T-helper 1 cell (primary cell): ENCODE measurements at regions not wholly inside any gene's neighbourhood (a gene's known extent, or its start where the extent isn't known, plus 50 kb on each side); places are given as distances from the start of the nearest gene placed in this dataset.

Source experiments
- DNase-seq, 5 donors: peaks; one replicate each; pipeline ENCODE4 v3.0.0-alpha.2; 2012 to 2020

DNA sequence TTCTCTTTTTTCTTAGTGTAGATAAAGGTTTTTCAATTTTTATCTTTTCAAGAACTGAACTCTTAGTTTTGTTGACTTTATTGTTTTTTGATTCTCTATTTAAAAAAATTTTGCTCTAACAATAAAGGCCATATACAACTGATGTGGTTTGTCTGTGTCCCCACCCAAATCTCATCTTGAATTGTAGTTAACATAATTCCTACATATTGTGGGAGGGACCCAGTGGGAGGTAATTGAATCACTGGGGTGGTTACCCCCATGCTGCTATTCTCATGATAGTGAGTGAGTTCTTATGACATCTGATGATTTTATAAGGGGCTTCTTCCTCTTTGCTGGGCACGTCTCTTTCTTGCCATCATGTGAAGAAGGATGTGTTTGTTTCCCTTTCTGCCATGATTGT lies 199.8 kb downstream of the DHX35 start:
- no peak for DNase-seq

DNA sequence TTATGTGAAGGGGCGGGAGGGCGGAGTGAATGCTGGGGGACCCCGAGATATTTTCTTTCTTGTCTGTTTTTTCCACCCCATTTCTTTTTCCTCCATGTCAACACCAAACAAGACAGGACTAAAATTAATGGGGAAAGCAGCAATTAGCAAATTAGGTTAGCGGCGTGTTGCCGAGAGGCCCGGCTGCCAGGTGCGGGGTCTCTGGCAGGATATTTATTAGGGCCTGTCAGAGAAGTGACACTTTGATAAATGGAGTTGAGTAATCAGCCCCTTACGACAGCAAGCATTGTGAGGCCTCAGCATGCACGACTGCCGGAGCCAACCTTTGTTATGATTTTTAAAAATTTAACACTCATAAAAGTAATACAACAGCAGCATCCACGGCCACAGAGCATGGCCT lies 193.8 kb downstream of the DHX35 start:
- no peak for DNase-seq

DNA sequence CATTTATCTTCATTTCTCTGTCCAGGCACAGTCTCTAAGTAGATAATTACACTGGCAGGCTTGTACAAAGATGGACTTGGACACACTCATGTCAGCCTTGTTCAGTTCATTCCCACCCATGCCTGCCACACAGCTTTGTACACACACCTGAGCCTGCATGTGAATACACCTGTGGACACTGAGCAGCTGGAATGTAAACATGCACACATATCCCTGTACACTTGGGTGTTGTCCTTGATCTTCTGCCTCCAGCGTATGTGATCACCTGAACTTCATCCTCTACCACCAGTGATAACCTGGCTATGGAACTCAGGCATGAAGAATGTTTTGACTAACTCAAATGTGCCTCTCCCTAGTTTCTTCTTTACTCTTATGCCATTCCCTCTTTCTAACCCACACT lies 190.6 kb downstream of the DHX35 start:
- DNase-seq: no peak

DNA sequence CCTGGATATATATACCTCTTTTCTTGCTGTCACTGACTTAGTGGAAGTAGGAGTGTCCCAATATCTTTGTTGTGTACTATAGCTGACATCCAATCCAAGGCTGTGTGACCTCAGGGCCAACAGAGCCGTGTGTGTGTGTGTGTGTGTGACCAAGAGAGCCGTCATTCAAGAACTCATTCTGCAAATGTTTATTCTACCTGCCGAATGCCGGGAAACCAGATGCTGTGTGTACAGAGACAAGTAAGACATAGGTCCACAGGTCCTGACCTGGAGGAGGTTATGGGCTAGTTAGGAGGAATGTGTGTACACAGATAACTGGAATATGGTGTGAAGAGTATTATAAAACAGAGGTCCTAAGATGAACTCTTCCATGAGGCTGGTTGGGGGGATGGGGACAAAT lies 190.0 kb downstream of the DHX35 start:
- DNase-seq: no peak

DNA sequence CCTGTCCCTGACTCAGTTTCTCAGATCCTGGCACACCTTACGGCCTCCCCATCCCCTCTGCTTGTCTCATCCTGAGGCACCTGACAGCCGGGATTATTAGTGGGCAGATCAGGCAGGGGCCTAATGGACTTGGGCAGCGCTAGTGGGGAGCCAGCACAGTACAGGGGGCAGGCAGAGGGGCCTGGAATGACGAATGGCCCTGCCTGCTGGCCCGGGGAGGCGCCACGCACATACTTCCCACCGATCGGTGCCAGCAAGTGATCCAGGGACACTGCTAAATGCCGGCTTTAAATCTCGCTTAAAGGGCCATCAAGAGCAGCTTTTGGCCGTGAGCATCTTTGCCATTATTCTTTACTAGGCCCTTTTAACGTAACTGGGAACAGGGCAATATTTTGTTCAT lies 188.4 kb downstream of the DHX35 start:
- no peak for DNase-seq

DNA sequence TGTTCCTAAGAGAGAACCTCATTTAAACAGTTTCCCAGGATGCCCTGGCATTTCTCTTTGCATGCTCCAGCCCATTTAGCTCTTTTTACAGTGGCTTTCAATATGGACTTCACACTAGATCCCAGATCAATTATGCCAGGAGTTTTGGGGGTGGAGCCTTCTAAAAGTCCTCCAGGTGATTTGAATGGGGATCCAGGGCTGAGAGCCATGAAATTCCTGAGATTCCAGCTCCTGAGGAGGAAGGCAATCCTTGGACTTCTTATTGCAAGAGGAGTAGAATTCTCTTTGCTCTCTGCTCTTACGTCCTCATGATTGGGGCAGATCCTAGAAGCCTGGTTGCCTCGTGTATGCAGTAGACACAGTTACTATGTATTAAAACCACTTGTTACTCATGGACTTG lies 184.2 kb downstream of the DHX35 start:
- no peak for DNase-seq

DNA sequence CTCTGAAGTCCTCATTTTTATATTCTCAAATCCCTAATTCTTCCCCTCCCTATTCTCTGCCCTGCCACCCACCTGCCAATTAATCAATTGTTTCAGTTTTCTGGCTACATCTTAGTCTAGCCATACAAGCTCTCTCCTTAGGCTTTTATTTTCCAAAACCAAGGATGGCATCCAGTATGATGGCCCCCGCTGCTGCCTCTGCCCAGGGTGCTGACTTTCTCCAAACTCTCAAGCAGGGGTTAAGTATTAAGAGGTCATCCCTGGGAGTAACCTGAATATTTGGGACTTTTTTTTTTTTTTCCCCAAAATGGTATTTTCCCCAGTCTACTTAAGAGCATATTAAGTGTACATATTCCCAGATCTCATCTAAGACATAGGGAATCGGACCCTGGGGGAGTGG lies 183.8 kb downstream of the DHX35 start:
- no peak for DNase-seq

DNA sequence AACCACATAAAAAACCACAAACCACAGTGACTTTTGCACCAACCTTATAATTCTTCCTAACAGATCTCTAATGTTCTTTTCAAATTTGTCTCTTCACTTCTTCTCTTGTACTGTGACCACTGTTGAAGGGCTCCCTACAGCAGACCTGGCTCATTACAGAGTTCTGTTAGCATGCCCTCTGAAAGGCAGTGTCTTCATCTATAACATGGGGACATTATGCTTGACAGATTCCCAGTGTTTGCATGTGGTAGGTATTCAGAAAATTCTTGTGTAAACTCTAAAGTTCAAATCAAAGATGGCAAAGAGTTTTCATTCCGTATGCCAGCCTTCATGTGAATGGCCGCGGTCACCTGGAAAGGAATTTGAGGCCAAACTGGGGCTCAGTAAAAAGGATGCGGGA lies 182.6 kb downstream of the DHX35 start:
- DNase-seq: no peak

DNA sequence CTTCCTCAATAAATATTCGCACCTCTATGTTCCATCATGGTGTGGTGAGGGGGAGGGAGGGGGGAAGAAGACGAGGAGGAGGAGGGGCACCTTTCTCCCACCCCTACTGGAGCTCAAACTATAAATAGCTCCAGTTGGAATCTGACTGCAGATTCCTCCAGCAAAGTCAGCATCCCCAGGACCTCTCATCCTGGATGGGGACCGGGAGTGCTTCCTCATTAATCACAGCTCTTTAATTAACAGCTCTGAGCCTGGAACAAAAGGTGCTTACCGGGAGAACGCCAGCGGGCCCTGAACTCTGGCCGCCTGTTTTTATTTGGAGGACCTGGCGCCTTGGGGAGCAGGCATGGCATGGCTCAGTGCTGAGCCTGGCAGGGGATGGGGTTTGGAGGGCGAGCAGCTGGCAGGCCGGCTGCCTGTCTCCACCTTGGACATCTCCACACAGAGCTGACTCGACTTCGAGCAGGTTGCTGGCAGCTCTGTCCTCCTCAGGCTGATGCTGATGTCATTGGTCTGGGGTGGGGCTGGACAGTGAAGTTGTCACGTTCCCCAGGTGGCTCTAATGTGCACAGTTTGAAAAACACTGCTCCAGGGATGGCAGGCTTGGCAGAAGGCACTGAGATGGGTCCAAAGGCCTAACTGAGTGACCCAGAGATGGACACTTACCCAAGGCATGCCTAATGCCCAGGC lies 180.4 kb downstream of the DHX35 start:
- no peak for DNase-seq

DNA sequence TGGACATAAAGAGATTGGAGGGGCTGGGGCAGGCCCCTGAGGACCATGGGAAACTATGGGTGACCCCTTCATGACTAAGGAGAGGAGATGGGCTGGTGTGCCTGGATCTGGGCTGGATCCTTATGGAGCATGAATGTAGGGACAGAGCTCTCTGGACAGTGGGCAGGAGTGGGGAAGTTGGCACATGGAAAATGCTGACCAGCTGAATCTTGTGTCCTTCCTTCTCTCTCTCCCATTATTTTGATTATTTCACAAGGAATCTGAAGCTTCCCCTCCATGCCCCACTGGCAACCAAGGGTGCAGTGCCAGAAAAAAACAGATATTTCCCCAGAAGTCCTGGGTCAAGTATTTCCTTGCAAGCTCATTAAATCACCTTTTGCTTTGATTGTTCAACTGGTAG lies 175.2 kb downstream of the DHX35 start:
- no peak for DNase-seq

DNA sequence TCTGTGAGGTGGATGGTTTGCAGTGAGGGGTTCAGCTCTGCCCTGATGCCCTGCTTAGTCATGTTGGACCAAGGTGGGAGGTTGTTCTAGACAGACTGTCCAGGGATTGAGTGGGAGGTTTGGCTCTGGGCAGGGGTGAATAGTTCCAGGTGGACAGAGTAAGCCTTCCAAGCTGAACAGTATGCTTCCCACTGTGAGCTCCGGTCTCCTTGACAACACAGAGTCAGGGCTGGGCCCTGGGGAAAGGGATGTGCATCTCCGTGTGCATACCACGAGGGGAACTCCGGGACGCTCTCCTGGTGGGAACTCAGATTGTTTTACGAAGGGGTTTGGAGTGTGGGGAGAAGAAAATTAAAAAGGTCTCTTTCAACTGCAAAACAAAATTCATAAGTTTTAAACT lies 174.7 kb downstream of the DHX35 start:
- no peak for DNase-seq

DNA sequence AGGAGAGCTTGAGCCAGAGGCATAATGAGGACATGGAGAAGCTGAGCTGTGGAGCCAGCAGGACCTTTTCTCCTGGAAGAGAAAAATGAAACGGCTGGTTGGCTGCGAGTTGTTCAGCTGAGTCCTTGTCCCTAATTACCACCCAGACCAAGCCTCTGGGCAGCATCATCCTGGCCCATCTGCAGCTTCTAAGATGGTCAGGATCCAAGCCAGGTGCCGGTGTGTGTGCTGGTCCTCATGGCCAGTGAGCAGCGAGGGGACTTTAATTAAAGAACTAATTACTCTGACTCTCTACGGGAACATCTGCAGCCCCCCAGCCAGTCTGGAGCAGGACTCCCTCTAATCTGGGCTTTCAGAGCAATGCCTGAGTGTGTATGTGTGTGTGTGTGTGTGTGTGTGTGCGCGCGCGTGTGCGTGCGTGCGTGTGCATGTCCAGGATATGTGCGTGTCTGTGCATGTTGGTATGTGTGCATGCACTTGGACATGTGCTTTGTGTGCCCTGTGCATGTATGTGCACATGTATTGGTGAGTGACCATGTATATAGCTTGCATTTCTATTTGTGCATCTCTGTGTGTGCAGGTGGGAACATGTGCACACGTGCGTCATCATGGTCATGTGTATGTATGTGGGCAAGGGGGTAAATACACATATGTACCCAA lies 173.9 kb downstream of the DHX35 start:
- no peak for DNase-seq

DNA sequence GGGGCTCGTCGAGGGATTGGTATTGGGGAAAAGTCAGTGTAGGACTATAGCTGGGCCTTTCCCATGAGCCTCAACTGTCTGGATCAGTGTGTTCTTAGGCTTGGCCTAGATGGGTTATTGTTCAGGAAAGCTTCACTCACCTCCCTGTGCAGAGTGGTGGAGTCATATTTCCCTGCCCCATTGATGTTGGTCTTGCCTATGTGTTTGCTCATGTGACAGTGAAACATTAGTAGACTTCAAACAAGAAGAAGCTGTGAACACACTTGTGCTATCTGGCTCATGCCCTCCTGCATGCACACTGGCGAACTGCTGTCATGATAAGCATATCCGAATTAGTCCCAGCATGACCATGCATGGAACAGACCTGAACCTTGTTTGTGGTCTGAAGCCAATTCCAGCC lies 171.1 kb downstream of the DHX35 start:
- DNase-seq: no peak

DNA sequence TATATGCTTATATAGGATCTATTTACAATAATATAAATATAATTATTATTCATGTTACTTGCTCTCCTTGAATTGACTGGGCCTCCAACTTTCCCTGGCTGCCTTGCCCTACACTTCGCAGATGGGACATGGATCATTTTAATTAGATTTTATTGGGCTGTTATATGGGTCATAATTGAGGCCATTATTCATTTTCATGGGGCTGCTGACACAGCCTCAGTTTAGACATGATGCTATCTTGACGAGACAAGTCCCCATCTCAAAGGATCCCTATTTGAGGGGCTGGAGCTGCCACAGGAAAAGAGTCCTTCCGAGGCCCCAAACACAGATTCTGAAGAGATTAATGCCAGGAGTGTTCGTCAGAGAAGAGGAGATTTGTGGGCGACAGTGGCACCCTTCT lies 170.4 kb downstream of the DHX35 start:
- DNase-seq: no peak

DNA sequence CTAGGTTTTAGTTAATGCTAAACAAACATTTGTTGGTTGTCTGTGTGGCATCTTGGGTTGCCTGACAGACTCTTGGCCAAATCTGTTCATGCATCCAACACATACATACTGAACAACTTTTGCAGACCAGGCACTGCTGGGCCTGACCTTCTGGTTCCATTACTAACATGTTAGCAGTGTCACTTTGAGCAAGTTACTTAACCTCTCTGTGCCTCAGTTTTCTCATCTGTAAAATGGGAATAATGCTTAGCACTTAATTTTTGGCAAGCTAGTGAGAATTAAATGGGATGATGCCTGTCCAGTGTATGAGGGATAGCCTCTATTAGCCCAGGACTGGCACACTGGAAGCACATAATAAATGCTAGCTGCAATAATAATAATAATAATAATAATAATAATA lies 169.9 kb downstream of the DHX35 start:
- DNase-seq: no peak

DNA sequence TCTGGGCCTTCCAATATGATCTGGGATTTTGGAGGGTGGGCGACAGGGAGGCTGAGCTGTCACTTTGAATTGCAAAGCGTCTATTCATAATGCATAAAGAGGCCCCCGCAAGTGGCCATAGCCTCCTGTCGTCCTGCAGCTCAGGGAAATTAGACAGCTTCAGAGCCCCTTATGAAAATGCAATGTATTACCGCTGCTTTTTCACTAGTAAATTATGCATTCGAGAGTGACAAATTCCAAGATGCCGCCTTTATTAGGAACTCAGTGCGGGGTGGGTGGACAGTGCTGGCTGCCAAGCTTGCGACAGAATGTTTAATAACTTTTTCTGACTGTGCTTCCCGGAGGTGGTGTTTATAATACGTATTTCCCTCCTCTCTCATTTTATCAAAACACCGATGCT lies 168.5 kb downstream of the DHX35 start:
- DNase-seq: no peak

DNA sequence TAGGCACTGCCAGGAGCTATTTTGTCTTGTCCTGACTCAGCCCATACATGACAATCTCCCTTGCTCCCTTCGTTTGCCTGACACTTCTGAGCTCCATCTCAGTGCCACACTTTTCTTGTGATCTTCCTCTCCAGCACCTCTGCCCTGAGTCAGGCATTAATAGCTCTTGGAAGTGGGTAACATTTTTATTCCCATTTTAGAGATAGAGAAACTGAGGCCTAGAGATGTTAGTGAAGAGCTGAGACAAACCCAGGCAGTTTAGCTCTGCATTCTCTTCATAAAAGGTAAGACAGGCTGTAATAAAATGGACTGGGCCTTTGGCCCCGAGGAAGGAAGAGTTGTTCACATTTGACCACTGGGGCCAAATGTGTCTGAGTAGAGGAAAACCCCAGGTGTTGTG lies 167.4 kb downstream of the DHX35 start:
- no peak for DNase-seq

DNA sequence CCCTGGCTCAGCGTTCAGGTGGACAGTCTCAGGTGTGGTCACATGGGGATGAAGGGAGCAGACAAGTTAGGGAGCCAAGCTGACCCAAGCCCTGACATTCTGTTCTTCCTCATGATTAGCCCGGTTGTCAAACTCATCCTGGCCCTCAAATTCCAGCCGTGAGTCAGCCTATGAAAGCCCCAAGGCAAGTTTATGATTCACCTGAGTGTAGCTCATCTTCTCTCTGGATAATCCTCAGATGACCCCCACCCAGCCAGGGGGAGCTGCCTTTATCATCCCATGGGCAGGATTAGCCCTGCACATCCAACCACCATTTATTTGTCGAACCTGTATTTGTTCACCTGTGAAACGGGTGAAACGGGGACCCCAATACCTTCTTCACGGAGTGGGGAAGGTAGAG lies 161.9 kb downstream of the DHX35 start:
- DNase-seq: no peak

DNA sequence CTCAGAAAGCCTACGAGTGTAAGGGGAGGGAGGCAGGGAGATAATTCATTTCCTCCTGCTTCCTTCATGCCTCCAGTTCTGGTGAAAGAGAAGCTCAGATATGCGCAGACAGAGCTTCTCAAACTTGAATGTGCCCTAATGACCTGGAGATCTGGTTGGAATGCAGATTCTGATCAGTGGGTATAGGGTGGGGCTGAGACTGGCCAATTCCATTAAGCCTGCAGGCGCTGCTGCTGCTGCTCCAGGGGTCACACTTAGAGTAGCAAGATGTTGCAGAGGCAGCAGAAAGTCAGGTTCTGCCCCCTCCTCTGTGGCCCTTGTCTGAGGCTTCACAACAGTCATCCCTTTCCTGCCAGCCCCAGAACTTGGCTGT lies 161.0 kb downstream of the DHX35 start:
- DNase-seq: no peak

DNA sequence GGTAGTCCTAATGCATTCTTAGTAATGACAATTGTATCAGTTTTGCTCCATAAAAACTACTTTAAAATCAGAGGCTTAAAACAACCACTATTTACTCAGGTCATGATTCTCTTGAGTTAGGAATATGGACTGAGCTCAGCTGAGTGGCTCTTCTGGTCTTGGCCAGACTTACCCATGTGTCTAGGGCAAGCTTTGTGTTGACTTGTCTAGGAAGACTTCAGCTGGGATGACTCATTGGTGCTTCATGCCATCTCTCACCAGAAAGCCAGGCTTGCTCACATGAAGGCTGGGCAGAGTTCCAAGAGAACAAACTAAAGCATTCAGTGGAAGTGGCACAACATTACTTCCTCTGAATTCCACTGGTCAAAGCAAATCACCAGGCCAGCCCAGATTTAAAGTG lies 155.3 kb downstream of the DHX35 start:
- DNase-seq: no peak

DNA sequence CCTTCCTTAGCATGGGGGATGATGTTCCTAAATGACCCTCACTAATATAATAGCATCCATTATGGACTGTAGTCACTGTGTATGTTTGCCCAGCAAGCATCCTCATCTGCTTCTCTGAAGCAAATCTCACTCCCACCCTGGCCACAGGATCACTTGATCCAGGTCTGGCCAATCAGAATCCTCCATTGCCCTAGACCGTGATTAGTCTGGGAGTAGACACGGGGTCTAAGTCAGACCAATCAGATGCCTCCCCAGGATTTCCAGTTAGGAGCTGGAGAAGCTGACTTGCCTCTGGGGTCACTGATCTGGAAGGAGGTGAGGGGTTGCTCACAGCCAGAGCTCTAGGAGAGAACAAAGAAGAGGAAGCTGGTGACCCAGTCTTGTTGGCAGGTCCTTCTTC lies 153.9 kb downstream of the DHX35 start:
- no peak for DNase-seq

DNA sequence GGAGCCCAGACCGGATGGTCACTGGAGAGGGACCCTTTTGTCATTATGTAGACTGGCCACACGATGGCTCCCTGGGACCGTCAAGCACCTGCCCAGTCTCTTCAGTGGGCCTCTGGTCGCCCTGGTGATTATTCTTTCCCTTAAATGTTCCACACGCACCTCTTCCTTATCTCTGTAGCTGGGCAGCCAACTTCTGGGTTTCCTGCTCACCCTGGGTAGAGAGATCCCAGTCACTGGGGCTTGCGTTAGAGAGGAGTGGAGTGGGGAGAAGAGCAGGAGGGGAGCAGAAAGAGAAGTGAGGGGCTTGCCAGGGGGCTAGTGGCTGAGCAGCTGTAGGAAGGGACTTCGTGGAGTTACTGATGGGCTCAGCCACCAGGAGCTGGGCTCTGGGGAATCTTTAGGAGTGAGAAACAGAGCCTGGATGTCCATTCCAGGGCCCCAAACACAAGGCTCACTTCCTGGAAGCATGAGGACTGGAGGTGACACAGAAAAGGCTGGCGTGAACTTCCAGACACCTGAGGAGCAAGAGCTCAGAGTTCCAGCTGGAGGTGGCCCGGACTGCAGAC lies 150.1 kb downstream of the DHX35 start:
- no peak for DNase-seq

DNA sequence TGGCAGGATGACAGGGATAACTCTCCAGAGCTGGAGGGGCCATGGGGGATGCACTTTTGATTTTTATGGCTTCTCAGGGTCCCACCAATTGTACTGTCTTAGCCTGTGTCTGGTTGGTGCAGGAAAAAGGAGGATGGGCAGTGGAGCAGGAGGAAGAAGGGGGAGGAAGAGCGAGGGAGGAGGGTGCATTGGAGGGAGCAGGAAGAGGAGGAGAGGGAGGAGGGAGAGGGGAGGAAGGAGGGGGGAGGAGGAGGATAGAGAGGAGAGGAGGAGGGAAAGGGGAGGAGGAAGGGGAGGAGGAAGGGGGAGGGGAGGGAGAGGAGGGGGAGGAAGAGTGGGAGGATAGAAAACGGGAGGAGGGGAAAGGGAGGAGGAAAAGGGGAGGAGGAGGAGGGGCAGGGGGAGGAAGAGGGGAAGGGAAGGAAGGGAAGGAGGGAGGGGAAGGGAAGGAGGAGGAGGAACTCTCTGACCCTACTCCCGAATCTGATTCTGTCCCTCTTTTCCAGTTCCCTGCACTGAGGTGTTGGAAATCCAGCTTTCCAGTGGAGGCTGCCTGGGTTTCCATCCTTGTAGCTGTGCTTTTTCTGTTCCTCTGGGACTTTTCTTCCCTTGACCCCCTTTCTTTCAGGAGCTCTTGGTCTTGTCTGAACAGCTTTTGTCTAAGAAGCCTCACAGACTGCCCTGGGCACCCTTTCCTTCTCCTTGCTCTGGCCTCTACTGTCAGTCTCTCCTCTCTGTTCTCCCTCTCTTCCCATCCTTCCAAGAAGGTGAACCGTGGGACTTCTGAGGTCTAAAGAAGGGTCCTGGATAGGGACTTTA lies 149.4 kb downstream of the DHX35 start:
- no peak for DNase-seq

DNA sequence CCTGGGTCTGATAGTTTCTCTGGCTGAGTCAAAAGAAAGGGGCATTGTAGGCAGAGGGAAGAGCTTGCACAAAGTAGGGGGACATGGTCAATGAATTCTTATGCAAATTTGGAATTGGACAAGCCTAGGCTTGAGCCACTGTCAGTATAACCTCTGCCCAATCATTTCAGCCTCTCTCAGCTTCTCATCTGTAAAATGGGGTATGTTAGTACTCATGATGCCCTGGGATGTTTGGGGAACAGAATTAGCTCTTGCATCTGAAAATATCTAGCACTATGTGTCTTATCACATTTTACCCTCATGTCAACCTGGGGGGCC lies 148.6 kb downstream of the DHX35 start:
- no peak for DNase-seq
